Stimulated activated naive CD8-positive, alpha-beta T cell treated with anti-CD3 and anti-CD28 coated beads, Interleukin-15, amount 100 ng/mL, for 72 hours (primary cell): ENCODE measurements at regions not wholly inside any gene's neighbourhood (a gene's known extent, or its start where the extent isn't known, plus 50 kb on each side); places are given as distances from the start of the nearest gene placed in this dataset.

Experiments
- ATAC-seq: fragments of 150-1000 bp; cut with Tn5 transposase; 2 replicates; pipeline ENCODE4 v1.10.0; 2021; ENCODE audit warnings: mild to moderate bottlenecking, moderate library complexity
- DNase-seq, 2 donors: peaks; one replicate each; pipeline ENCODE4 v3.0.0; 2021 to 2022
- H3K27ac Mint-ChIP-seq, 2 donors: one replicate each; pipeline ENCODE4 v1.8.0; 2022; ENCODE audit warnings: mild to moderate bottlenecking in 2 of 2, mixed read lengths in 2 of 2, moderate library complexity in 2 of 2
- H3K27me3 Mint-ChIP-seq: one replicate; pipeline ENCODE4 v1.8.0; 2022; ENCODE audit warnings: mixed read lengths
- H3K4me1 Mint-ChIP-seq: one replicate; pipeline ENCODE4 v1.8.0; 2022; ENCODE audit warnings: mild to moderate bottlenecking, mixed read lengths
- H3K4me3 Mint-ChIP-seq, 2 donors: one replicate each; pipeline ENCODE4 v1.8.0; 2022; ENCODE audit warnings: mild to moderate bottlenecking in 2 of 2, mixed read lengths in 2 of 2, moderate library complexity in 1 of 2
- H3K9me3 Mint-ChIP-seq, 2 donors: one replicate each; pipeline ENCODE4 v1.8.0; 2022; ENCODE audit warnings: mixed read lengths in 2 of 2

GRCh38 chr10:2456834-2457233 is 610.5 kb upstream of the PFKP start:
- Mint-ChIP-seq H3K9me3 (peaks cover 7 to 13% of the 10 kb centered on the region in 2 donors), H3K4me3 (no peak overlapping the region), H3K27ac (no peak overlapping the region), H3K27me3 (no peaks in the 10 kb centered on the region), H3K4me1 (no peaks in the 10 kb centered on the region)
- DNase-seq (no peak), ATAC-seq (no peak)

GRCh38 chr10:2445370-2445769 is 622.0 kb upstream of the PFKP start:
- H3K27ac Mint-ChIP-seq, result no peak overlapping the region
- DNase-seq (no peak), ATAC-seq (no peak)
- H3K27me3 Mint-ChIP-seq, result no peaks in the 10 kb centered on the region
- no peaks in the 10 kb centered on the region for H3K4me1 Mint-ChIP-seq
- H3K4me3 Mint-ChIP-seq, result no peak overlapping the region
- H3K9me3 Mint-ChIP-seq, result peaks cover 0 to 16% of the 10 kb centered on the region in 2 donors

- Mint-ChIP-seq H3K4me1 (no peaks in the 10 kb centered on the region), H3K27ac (no peak overlapping the region), H3K4me3 (no peak overlapping the region), H3K9me3 (peaks cover 0 to 19% of the 10 kb centered on the region in 2 donors), H3K27me3 (peaks cover 3% of the 10 kb centered on the region)
- DNase-seq, result no peak
- no peak for ATAC-seq
Observed at GRCh38 chr10:2439983-2440382, 627.4 kb upstream of the PFKP start.

GRCh38 chr10:2439000-2439399 is 628.3 kb upstream of the PFKP start:
- ATAC-seq (no peak), DNase-seq (no peak)
- Mint-ChIP-seq H3K9me3 (peaks cover 0 to 28% of the 10 kb centered on the region in 2 donors), H3K27ac (no peak overlapping the region), H3K27me3 (peaks cover 6% of the 10 kb centered on the region), H3K4me3 (no peak overlapping the region), H3K4me1 (no peaks in the 10 kb centered on the region)

GRCh38 chr10:2438248-2438939 is 629.0 kb upstream of the PFKP start:
- ATAC-seq (no peak), DNase-seq (no peak)
- no peak overlapping the region for H3K27ac Mint-ChIP-seq
- no peak overlapping the region for H3K4me3 Mint-ChIP-seq
- H3K27me3 Mint-ChIP-seq, result peaks cover 6% of the 10 kb centered on the region
- H3K4me1 Mint-ChIP-seq, result no peaks in the 10 kb centered on the region
- peaks cover 0 to 21% of the 10 kb centered on the region in 2 donors for H3K9me3 Mint-ChIP-seq

GRCh38 chr10:2436933-2437332 is 630.4 kb upstream of the PFKP start:
- Mint-ChIP-seq H3K9me3 (peaks cover 0 to 13% of the 10 kb centered on the region in 2 donors), H3K4me1 (no peaks in the 10 kb centered on the region), H3K4me3 (no peak overlapping the region), H3K27me3 (peaks cover 6% of the 10 kb centered on the region), H3K27ac (no peak overlapping the region)
- DNase-seq (no peak), ATAC-seq (no peak)

- no peak for ATAC-seq
- no peak overlapping the region for H3K4me3 Mint-ChIP-seq
- peaks cover 6% of the 10 kb centered on the region for H3K27me3 Mint-ChIP-seq
Observed at GRCh38 chr10:2431961-2432360, 635.4 kb upstream of the PFKP start.

GRCh38 chr10:2427412-2427811 is 639.9 kb upstream of the PFKP start:
- H3K27ac Mint-ChIP-seq, result no peak overlapping the region
- no peaks in the 10 kb centered on the region for H3K9me3 Mint-ChIP-seq
- H3K4me1 Mint-ChIP-seq, result no peaks in the 10 kb centered on the region
- H3K27me3 Mint-ChIP-seq, result peaks cover 6% of the 10 kb centered on the region
- H3K4me3 Mint-ChIP-seq, result no peak overlapping the region
- ATAC-seq (no peak), DNase-seq (no peak)

More at GRCh38 chr10:2431961-2432360, 635.4 kb upstream of the PFKP start:
- no peaks in the 10 kb centered on the region for H3K4me1 Mint-ChIP-seq
- peaks cover 0 to 13% of the 10 kb centered on the region in 2 donors for H3K9me3 Mint-ChIP-seq
- DNase-seq, result no peak
- no peak overlapping the region for H3K27ac Mint-ChIP-seq

- ATAC-seq (no peak), DNase-seq (no peak)
- Mint-ChIP-seq H3K4me1 (no peaks in the 10 kb centered on the region), H3K27ac (no peak overlapping the region), H3K27me3 (peaks cover 6% of the 10 kb centered on the region), H3K4me3 (no peak overlapping the region), H3K9me3 (no peaks in the 10 kb centered on the region)
Observed at GRCh38 chr10:2425320-2425719, 642.0 kb upstream of the PFKP start.

GRCh38 chr10:2414562-2414961 is 652.8 kb upstream of the PFKP start:
- H3K4me3 Mint-ChIP-seq, result no peak overlapping the region
- H3K27me3 Mint-ChIP-seq, result no peaks in the 10 kb centered on the region
- ATAC-seq (no peak), DNase-seq (no peak)
- H3K27ac Mint-ChIP-seq, result no peak overlapping the region
- no peaks in the 10 kb centered on the region for H3K4me1 Mint-ChIP-seq
- peaks cover 6 to 15% of the 10 kb centered on the region in 2 donors for H3K9me3 Mint-ChIP-seq

- Mint-ChIP-seq H3K4me3 (no peak overlapping the region), H3K9me3 (peaks cover 6 to 15% of the 10 kb centered on the region in 2 donors)
- ATAC-seq, result no peak
Observed at GRCh38 chr10:2414039-2414438, 653.3 kb upstream of the PFKP start.

GRCh38 chr10:2410049-2410448 is 657.3 kb upstream of the PFKP start:
- Mint-ChIP-seq H3K4me3 (no peak overlapping the region), H3K27me3 (no peaks in the 10 kb centered on the region), H3K9me3 (peaks cover 6 to 15% of the 10 kb centered on the region in 2 donors), H3K4me1 (no peaks in the 10 kb centered on the region), H3K27ac (no peak overlapping the region)
- ATAC-seq (no peak), DNase-seq (no peak)

More at GRCh38 chr10:2414039-2414438, 653.3 kb upstream of the PFKP start:
- Mint-ChIP-seq H3K4me1 (no peaks in the 10 kb centered on the region), H3K27me3 (no peaks in the 10 kb centered on the region), H3K27ac (no peak overlapping the region)
- DNase-seq, result no peak

- Mint-ChIP-seq H3K4me1 (no peaks in the 10 kb centered on the region), H3K4me3 (no peak overlapping the region), H3K27ac (no peak overlapping the region), H3K27me3 (peaks cover 7% of the 10 kb centered on the region), H3K9me3 (peaks cover 0 to 6% of the 10 kb centered on the region in 2 donors)
- ATAC-seq (no peak), DNase-seq (no peak)
Observed at GRCh38 chr10:2401459-2401858, 664.1 kb upstream of the ADARB2 start.

- DNase-seq (no peak), ATAC-seq (no peak)
- Mint-ChIP-seq H3K27ac (no peak overlapping the region), H3K4me3 (no peak overlapping the region), H3K4me1 (no peaks in the 10 kb centered on the region), H3K9me3 (peaks cover 0 to 6% of the 10 kb centered on the region in 2 donors), H3K27me3 (peaks cover 7% of the 10 kb centered on the region)
Observed at GRCh38 chr10:2399482-2399881, 662.2 kb upstream of the ADARB2 start.

- H3K27me3 Mint-ChIP-seq, result peaks cover 11% of the 10 kb centered on the region
- H3K4me3 Mint-ChIP-seq, result no peak overlapping the region
- DNase-seq (no peak), ATAC-seq (no peak)
- H3K4me1 Mint-ChIP-seq, result no peaks in the 10 kb centered on the region
- H3K27ac Mint-ChIP-seq, result no peak overlapping the region
- no peaks in the 10 kb centered on the region for H3K9me3 Mint-ChIP-seq
Observed at GRCh38 chr10:2392145-2392812, 655.0 kb upstream of the ADARB2 start.

GRCh38 chr10:2387672-2388071 is 650.3 kb upstream of the ADARB2 start:
- Mint-ChIP-seq H3K4me3 (no peak overlapping the region), H3K9me3 (peaks cover 5 to 10% of the 10 kb centered on the region in 2 donors), H3K27me3 (peaks cover 10% of the 10 kb centered on the region), H3K27ac (no peak overlapping the region), H3K4me1 (no peaks in the 10 kb centered on the region)
- no peak for DNase-seq
- no peak for ATAC-seq
